Fibroblast of lung (primary cell): ENCODE measurements at regions not wholly inside any gene's neighbourhood (a gene's known extent, or its start where the extent isn't known, plus 50 kb on each side); places are given as distances from the start of the nearest gene placed in this dataset.
"Not testable (repeated sequence)": the region's sequence is repeated elsewhere in the genome, so short reads cannot be mapped to it uniquely, and the experiment has no call there.

Source experiments
- DNase-seq, 2 donors: peaks; one replicate each; pipeline versions ENCODE4 v3.0.0 to v3.0.0-alpha.2; 2010; ENCODE audit warnings: low read depth in 2 of 2
- H2AFZ ChIP-seq: 2 replicates; pipeline ENCODE4 v1.5.1; 2012; ENCODE audit warnings: low read length, control low read depth, inconsistent platforms
- H3K27ac ChIP-seq: 2 replicates; pipeline ENCODE4 v1.5.1; 2011; ENCODE audit warnings: low read length, control low read depth; ENCODE audit not compliant: insufficient read depth
- H3K27me3 ChIP-seq: 2 replicates; pipeline ENCODE4 v1.5.1; 2011; ENCODE audit warnings: mild to moderate bottlenecking, low read length; ENCODE audit not compliant: control insufficient read depth, insufficient read depth
- H3K36me3 ChIP-seq: 2 replicates; pipeline ENCODE4 v1.5.1; 2011; ENCODE audit warnings: low read length; ENCODE audit not compliant: control insufficient read depth, insufficient read depth
- H3K4me1 ChIP-seq: 2 replicates; pipeline ENCODE4 v1.5.1; 2011; ENCODE audit warnings: low read length; ENCODE audit not compliant: control insufficient read depth, insufficient read depth; ENCODE audit errors: extremely low read depth
- H3K4me2 ChIP-seq: 2 replicates; pipeline ENCODE4 v1.5.1; 2011; ENCODE audit warnings: low read length, control low read depth; ENCODE audit not compliant: insufficient read depth; ENCODE audit errors: extremely low read depth
- H3K4me3 ChIP-seq, 4 experiments: fragments of 200-600 bp in 1 of 4; sonication (generic) in 1 of 4; replicated peaks in 1 of 4; 2 replicates each; pipeline ENCODE4 v1.5.1; 2011 to 2016; ENCODE audit warnings: low read length in 4 of 4, low read depth in 3 of 4, mild to moderate bottlenecking in 3 of 4, control low read depth in 2 of 4, inconsistent platforms in 1 of 4, mixed read lengths in 1 of 4; ENCODE audit not compliant: insufficient read depth in 1 of 4; ENCODE audit errors: control extremely low read depth in 1 of 4
- H3K79me2 ChIP-seq: 2 replicates; pipeline ENCODE4 v1.5.1; 2012; ENCODE audit warnings: mild to moderate bottlenecking, low read length, inconsistent platforms; ENCODE audit not compliant: control insufficient read depth, insufficient read depth
- H3K9ac ChIP-seq: 2 replicates; pipeline ENCODE4 v1.5.1; 2011; ENCODE audit warnings: mild to moderate bottlenecking, low read length, control low read depth; ENCODE audit not compliant: insufficient read depth
- H3K9me3 ChIP-seq: 2 replicates; pipeline ENCODE4 v1.5.1; 2012; ENCODE audit warnings: low read depth, low read length; ENCODE audit not compliant: control insufficient read depth, insufficient read depth
- H4K20me1 ChIP-seq: 2 replicates; pipeline ENCODE4 v1.5.1; 2011; ENCODE audit warnings: low read length; ENCODE audit not compliant: control insufficient read depth, insufficient read depth; ENCODE audit errors: extremely low read depth
- CTCF ChIP-seq, 2 donors: IDR thresholded peaks in 1 of 2; conservative IDR thresholded peaks in 1 of 2; 1 replicate in 1 of 2; 2 replicates in 1 of 2; pipeline ENCODE4 v1.5.1; 2011 to 2012; ENCODE audit warnings: low read length in 2 of 2, control low read depth in 1 of 2, inconsistent platforms in 1 of 2, low read depth in 1 of 2, mild to moderate bottlenecking in 1 of 2
- EZH2 ChIP-seq: IDR thresholded peaks from 2 replicates; pipeline ENCODE4 v1.5.1; 2012; ENCODE audit warnings: low read length, control low read depth, mild to moderate bottlenecking; ENCODE audit errors: missing control alignments

GRCh38 chr6:168799067-168799466 lies 358.1 kb downstream of the SMOC2 start:
- Histone ChIP-seq H2AFZ (no peak overlapping the region), H3K4me3 (no peak overlapping the region), H4K20me1 (no peaks in the 10 kb centered on the region), H3K27ac (no peak overlapping the region), H3K27me3 (no peaks in the 10 kb centered on the region), H3K9ac (no peak overlapping the region), H3K4me2 (no peak overlapping the region), H3K79me2 (no peaks in the 10 kb centered on the region), H3K36me3 (no peaks in the 10 kb centered on the region), H3K9me3 (no peaks in the 10 kb centered on the region), H3K4me1 (no peaks in the 10 kb centered on the region)
- TF ChIP-seq CTCF (conservative IDR thresholded peaks at IDR 0.05 in 1 of 2, IDR thresholded peaks at IDR 0.05 in 1 of 2; ENCODE audit: low read depth in 1 of 2, low read length in 2 of 2) (no peak), EZH2 (no peak)
- DNase-seq: no peak

DNA sequence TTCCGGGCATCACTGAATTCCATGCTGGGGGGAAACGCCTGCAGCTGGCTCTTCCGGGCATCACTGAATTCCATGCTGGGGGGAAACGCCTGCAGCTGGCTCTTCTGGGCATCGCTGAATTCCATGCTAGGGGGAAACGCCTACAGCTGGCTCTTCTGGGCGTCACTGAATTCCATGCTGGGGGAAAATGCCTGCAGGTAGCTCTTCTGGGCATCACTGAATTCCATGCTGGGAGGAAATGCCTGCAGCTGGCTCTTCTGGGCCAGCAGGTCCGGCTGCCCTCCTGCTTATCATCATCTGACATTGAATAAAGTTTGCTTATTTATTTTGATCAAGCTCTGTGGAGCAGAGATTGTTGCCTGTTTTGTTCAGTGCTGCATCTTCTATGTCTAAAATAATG lies 355.1 kb downstream of the SMOC2 start:
- no peak overlapping the region for H3K9ac ChIP-seq
- H3K27me3 ChIP-seq: no peaks in the 10 kb centered on the region
- no peaks in the 10 kb centered on the region for H4K20me1 ChIP-seq
- no peaks in the 10 kb centered on the region for H3K36me3 ChIP-seq
- no peak for DNase-seq
- no peaks in the 10 kb centered on the region for H3K4me1 ChIP-seq
- no peak overlapping the region for H3K27ac ChIP-seq
- no peak overlapping the region for H3K4me3 ChIP-seq
- no peak overlapping the region for H2AFZ ChIP-seq
- H3K4me2 ChIP-seq: no peak overlapping the region
- TF ChIP-seq CTCF (conservative IDR thresholded peaks at IDR 0.05 in 1 of 2, IDR thresholded peaks at IDR 0.05 in 1 of 2; ENCODE audit: low read depth in 1 of 2, low read length in 2 of 2) (no peak), EZH2 (no peak)
- H3K9me3 ChIP-seq: no peaks in the 10 kb centered on the region
- no peaks in the 10 kb centered on the region for H3K79me2 ChIP-seq

GRCh38 chr6:168795611-168796010 lies 354.6 kb downstream of the SMOC2 start:
- H2AFZ ChIP-seq, H3K4me3 ChIP-seq, H3K9ac ChIP-seq, H3K36me3 ChIP-seq, H4K20me1 ChIP-seq, H3K4me1 ChIP-seq, H3K79me2 ChIP-seq, H3K9me3 ChIP-seq, H3K27me3 ChIP-seq, H3K4me2 ChIP-seq, H3K27ac ChIP-seq, DNase-seq: not testable (repeated sequence)

- Histone ChIP-seq H3K36me3 (no peaks in the 10 kb centered on the region), H3K79me2 (no peaks in the 10 kb centered on the region), H3K4me1 (no peaks in the 10 kb centered on the region), H3K4me3 (no peak overlapping the region), H3K4me2 (no peak overlapping the region), H2AFZ (no peak overlapping the region), H3K9ac (no peak overlapping the region), H4K20me1 (no peaks in the 10 kb centered on the region), H3K27ac (no peak overlapping the region), H3K27me3 (no peaks in the 10 kb centered on the region), H3K9me3 (no peaks in the 10 kb centered on the region)
- TF ChIP-seq CTCF (conservative IDR thresholded peaks at IDR 0.05 in 1 of 2, IDR thresholded peaks at IDR 0.05 in 1 of 2; ENCODE audit: low read depth in 1 of 2, low read length in 2 of 2) (no peak), EZH2 (no peak)
- no peak for DNase-seq
Measured at GRCh38 chr6:168794491-168794890, 353.5 kb downstream of the SMOC2 start.
